Stimulated activated CD8-positive, alpha-beta memory T cell treated with anti-CD3 and anti-CD28 coated beads, Interleukin-4, amount 100 ng/mL, for 4 hours (primary cell): ENCODE measurements at regions not wholly inside any gene's neighbourhood (a gene's known extent, or its start where the extent isn't known, plus 50 kb on each side); places are given as distances from the start of the nearest gene placed in this dataset.

ENCODE experiments used
- DNase-seq, 2 donors: peaks; one replicate each; pipeline ENCODE4 v3.0.0-alpha.2; 2020; ENCODE audit warnings: low read depth in 2 of 2, low spot score in 1 of 2

GRCh38 chr2:230640540-230641011, 72.1 kb upstream of the CAB39 start:
- no peak for DNase-seq

GRCh38 chr2:230642966-230643365, 69.7 kb upstream of the CAB39 start:
- no peak for DNase-seq

GRCh38 chr2:230643576-230644291, 68.9 kb upstream of the CAB39 start:
- DNase-seq: peak in 1 of 2 donors; percentile 44

- no peak for DNase-seq
Measured at GRCh38 chr2:230644356-230644935, 68.2 kb upstream of the CAB39 start.

GRCh38 chr2:230648356-230648755, 64.3 kb upstream of the CAB39 start:
- DNase-seq: no peak

- DNase-seq: no peak
Measured at GRCh38 chr2:230650585-230651137, 62.0 kb upstream of the CAB39 start.

- DNase-seq: no peak
Measured at GRCh38 chr2:230654057-230654456, 58.6 kb upstream of the CAB39 start.

- DNase-seq: no peak
Measured at GRCh38 chr2:230657462-230657861, 55.2 kb upstream of the CAB39 start.

- no peak for DNase-seq
Measured at GRCh38 chr2:230657906-230658305, 54.7 kb upstream of the CAB39 start.

- DNase-seq: no peak
Measured at GRCh38 chr2:230658577-230658876, 54.1 kb upstream of the CAB39 start.

- DNase-seq: no peak
Measured at GRCh38 chr2:230658877-230659652, 53.6 kb upstream of the CAB39 start.

GRCh38 chr2:230660294-230661060, 52.2 kb upstream of the CAB39 start:
- no peak for DNase-seq

GRCh38 chr2:230661072-230661957, 51.3 kb upstream of the CAB39 start:
- no peak for DNase-seq
